ENCODE measurements at regions not wholly inside any gene's neighbourhood (a gene's known extent, or its start where the extent isn't known, plus 50 kb on each side); places are given as distances from the start of the nearest gene placed in this dataset.
"Not testable (repeated sequence)": the region's sequence is repeated elsewhere in the genome, so short reads cannot be mapped to it uniquely, and the experiment has no call there.

- no peak for DNase-seq
Observed at GRCh38 chr10:114732931-114733330, 74.9 kb upstream of the ABLIM1 start.

- no peak for DNase-seq
Observed at GRCh38 chr10:114735946-114736345, 77.9 kb upstream of the ABLIM1 start.

- no peak for DNase-seq
Observed at GRCh38 chr10:114743521-114744231, 77.9 kb upstream of the FHIP2A start.

GRCh38 chr10:114746531-114746930 lies 75.0 kb upstream of the FHIP2A start:
- no peak for DNase-seq

GRCh38 chr10:114748241-114748640 lies 73.3 kb upstream of the FHIP2A start:
- DNase-seq, result no peak

- no peak for DNase-seq
Observed at GRCh38 chr10:114749014-114749413, 72.6 kb upstream of the FHIP2A start.

- DNase-seq, result no peak
Observed at GRCh38 chr10:114749510-114749909, 72.1 kb upstream of the FHIP2A start.

GRCh38 chr10:114751856-114752255 lies 69.7 kb upstream of the FHIP2A start:
- no peak for DNase-seq

GRCh38 chr10:114752570-114752969 lies 69.0 kb upstream of the FHIP2A start:
- DNase-seq, result not testable (repeated sequence)

GRCh38 chr10:114753126-114753525 lies 68.5 kb upstream of the FHIP2A start:
- DNase-seq, result no peak

- no peak for DNase-seq
Observed at GRCh38 chr10:114754445-114755320, 66.9 kb upstream of the FHIP2A start.

- DNase-seq, result no peak
Observed at GRCh38 chr10:114755537-114755936, 66.0 kb upstream of the FHIP2A start.

- DNase-seq, result no peak
Observed at GRCh38 chr10:114758331-114758730, 63.2 kb upstream of the FHIP2A start.

- no peak for DNase-seq
Observed at GRCh38 chr10:114761205-114762193, 60.1 kb upstream of the FHIP2A start.

GRCh38 chr10:114762811-114763210 lies 58.8 kb upstream of the FHIP2A start:
- DNase-seq, result no peak

- DNase-seq, result no peak
Observed at GRCh38 chr10:114764656-114765055, 56.9 kb upstream of the FHIP2A start.

GRCh38 chr10:114766470-114766869 lies 55.1 kb upstream of the FHIP2A start:
- no peak for DNase-seq

GRCh38 chr10:114767101-114767985 lies 54.2 kb upstream of the FHIP2A start:
- peak; percentile 50 for DNase-seq

- DNase-seq, result peak; percentile 44
Observed at GRCh38 chr10:114767986-114768821, 53.4 kb upstream of the FHIP2A start.

GRCh38 chr10:114770009-114770408 lies 51.6 kb upstream of the FHIP2A start:
- DNase-seq, result no peak

- DNase-seq, result no peak
Observed at GRCh38 chr10:114771157-114771556, 50.4 kb upstream of the FHIP2A start.
